Stimulated activated CD8-positive, alpha-beta memory T cell treated with anti-CD3 and anti-CD28 coated beads, Interleukin-4, amount 100 ng/mL, for 48 hours (primary cell): ENCODE measurements at regions not wholly inside any gene's neighbourhood (a gene's known extent, or its start where the extent isn't known, plus 50 kb on each side); places are given as distances from the start of the nearest gene placed in this dataset.

Source experiments
- DNase-seq: peaks from one replicate; pipeline ENCODE4 v3.0.0-alpha.2; 2020

DNA sequence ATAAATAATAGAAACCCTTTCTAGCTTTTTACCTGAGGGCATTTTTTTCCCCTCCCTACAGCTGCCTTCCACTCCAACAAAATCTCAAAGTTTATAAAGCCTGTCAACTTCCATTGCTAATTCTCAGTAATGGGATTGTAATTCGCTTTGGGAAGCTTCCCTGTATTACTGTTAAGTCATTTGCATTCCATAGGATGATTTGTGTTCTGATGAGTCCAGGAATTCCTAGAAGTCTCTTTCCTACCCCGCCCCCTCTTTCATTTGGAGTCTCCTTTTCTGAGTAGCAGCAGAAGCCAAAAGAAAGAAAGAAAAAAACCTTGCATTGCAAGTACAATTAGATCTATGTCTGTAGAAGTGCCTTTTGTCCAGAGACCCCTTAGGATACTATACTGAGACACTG, 1033.3 kb downstream of the IGSF11 start:
- no peak for DNase-seq

DNA sequence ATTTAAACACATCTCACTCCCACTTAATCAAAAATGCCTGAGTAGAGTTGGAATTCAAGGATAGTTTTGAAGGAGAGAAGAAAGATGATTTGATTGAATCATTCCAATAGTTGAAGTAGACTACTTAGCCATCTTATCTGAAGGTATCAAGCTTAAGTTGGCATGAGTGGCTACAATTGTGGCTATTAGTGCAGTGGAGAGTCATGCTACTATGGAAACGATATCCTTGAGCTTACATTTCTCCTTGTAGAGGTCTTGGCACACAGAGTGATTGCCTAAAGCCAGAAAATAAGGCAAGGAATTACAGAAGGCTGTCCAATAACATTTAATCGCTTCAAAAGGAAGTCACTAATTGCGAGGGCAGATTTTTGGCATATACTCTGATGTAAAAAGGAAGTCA, 1022.7 kb downstream of the IGSF11 start:
- no peak for DNase-seq

DNA sequence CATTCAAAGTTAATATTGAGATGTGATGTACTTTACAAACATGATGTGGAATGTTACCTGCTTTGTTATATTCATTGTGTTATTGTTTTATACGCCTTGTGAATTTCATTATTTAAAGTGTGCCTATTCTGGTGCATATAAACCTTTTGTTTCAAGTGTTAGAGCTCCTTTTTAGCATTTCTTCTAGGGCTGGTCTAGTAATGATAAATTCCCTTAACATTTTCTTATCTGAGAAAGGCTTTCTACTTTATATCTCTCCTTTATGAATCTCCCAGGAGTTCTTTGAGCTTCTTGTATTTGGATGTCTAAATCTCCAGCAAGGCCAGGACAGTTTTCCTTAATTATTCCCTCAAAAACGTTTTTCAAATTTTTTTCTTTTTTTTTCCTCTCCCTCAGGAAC, 1005.6 kb downstream of the IGSF11 start:
- no peak for DNase-seq

DNA sequence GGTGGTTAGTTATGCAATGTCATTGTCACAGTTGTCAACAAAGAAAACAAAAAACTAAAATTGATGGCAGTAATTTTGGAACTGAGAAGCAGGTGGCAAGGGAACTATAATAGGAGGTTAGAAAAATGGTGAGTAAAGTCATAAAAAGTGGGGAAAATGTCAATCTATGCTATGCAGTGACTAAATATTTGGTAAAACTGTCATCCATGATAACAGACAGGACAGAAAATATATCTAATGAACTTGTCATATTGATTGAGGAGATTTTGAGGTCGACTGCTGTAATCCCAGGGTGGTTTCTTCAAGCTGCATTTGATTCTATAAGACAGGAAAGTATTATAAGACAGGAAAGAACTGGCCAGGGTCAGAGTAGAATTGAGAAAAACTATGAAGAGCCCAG, 998.4 kb downstream of the IGSF11 start:
- DNase-seq = no peak

DNA sequence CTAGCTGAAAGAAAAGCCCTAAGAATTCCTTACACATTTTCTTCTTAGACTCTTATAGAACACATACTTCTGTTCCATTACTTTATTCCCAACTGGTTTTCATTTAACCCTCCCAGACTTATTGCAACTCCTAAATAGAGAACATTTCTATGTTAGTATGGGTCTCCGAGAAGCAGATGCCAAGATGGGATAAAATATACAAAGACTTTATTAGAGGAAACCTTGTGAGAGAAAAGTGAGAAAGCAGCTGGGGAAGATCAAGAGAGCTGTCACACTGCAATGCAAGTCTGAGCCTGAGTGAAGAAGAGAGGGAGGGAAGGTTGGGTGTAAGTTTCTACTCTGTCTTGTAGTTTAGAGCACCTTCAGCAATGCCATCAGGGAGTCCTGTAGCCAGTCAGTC, 979.3 kb downstream of the IGSF11 start:
- DNase-seq = no peak

DNA sequence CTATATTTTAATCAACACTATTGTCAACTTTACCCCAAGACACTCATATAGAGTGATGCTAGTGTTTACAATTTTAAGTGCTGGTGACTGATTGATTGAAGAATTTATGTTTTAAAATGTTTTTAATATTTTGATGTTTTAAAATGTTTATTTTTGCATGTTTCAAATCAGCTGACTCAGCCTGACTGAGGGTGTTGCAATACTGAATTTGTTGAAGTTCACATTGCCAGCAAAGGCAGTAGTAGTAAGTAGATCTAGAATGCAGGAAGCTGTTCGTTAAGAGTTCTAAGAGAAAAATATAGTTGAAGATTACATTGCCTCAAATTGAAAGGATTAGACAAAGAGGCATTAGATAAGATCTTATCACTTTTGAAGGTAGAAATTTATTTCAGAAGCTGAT, 977.6 kb downstream of the IGSF11 start:
- no peak for DNase-seq

DNA sequence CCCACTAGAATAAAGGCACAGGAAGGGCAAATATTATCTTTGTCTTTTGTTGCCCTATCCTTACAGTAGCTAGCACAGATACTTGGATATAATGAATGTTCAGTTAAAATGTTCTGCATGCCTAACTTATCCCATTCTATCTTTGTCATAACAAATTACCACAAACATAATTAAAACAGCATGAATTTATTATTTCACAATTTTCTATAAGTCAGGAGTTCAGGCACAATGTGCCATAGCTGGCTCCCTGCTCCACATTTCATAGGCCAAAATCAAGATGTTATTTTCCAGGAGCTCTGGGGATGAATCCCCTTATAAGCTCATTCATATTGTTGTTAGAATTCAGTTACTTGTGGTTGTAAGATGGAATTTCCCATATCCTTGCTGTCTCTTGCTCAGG, 975.5 kb downstream of the IGSF11 start:
- DNase-seq = no peak

DNA sequence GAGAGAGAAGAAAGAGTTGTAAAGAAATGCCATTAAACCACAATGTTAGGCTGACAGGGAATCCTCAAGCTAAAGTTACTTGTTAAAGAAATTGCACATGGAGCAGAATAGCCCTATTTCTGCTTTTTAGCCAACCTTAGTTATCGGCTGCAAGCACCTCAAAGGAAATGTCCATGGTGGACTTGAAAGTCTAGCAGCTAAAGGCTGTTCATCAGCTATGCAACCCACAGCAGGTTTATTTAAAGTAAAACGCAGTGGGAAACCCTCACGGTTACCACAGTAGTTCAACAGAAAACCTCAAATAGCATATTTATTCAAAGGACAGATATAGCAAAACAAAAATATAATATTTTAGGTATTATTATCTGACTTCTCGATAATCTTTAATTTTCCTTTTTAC, 967.2 kb downstream of the IGSF11 start:
- DNase-seq = no peak

DNA sequence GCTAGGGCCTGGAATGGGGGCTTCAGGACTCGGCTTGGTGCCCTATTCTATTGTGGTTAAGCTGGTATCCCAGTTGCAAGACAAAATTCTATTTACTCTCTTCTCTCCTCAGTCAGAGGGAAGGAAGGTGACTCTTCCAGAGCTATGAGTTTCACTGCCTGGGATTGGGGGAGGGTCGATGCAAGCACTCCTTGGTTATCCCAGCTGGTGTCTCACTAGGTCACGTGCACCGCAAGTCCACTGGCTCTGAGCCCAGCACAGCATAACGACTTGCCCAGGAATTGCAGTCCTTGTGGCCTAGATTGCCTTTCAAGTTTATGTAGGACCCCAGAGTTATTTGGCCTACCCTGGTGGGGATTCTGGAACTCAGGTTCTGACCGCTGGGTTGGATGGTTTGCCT, 958.8 kb downstream of the IGSF11 start:
- no peak for DNase-seq

DNA sequence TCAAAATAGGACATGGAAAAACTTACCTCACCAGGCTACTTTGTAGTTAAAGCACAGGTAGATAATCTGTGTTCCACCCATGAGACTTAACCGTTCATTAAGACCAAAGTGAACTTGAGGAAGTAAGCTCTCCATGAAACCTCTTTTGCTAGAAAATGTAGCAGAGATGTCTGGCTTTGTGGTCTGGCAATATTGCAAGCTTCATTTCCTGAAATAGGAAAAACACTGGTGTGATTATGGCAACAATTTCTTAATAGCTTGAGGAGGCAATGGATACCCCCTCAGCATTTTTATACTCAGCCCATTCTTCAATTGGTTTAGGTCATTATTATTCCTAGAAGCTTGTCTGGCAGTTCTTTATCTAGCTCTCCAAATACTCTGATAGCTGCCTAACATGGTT, 957.3 kb downstream of the IGSF11 start:
- DNase-seq = no peak

DNA sequence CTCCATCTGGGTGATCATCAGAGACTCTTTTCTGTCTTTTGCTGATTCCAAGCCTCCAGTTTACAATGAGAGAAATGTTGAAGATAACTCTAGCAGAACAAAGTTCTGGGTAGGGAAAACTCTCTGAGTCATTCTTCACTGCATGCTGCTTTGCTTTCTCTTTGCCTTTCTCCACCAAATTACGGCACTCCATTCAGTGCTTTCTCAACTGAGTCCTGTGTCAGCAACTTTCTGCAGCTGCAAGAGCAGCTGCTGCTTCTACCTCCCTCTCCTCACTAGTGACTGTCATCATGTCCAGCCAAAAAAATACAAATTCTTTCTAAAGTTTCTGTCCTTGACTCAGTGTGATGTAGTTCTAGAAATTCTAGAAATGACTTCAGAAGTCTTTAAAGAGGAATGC, 953.8 kb downstream of the IGSF11 start:
- no peak for DNase-seq

DNA sequence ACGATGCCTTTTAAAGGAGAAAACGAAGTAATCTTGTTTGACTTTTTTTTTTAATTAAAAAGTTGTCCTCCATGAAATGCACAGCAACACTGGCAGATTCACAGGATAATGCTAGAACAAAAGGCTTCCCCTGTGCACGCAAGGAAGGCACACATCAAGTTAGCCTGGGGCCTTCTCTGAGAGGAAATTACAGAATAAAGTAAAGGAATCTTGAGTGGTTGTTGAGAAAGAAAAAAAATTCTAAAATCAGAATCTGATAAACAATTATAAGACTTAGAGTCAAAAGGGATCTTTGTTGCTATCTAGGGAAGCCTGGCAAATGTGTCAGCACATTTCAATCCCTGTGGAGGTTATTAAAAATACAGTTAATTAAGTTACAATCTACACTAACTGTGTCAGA, 946.0 kb downstream of the IGSF11 start:
- no peak for DNase-seq

DNA sequence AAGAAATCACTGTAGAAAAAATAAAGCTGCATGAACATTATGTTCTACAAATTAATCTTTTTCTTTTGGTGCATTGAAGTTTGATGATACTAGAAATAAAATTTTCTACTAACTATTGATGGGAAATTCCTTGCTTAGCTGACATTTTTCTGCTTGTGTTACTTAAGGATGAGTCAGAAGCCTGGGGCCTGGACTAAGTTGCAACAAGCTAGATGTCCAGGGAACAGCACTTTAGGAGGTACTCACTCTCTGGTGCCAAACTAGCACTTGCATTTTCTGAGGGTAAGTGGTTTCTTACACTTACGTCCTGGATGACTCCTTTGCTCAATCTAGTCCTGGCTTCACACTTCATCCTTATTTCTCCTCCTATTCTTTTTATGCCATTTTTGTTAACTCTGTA, 945.1 kb downstream of the IGSF11 start:
- no peak for DNase-seq

DNA sequence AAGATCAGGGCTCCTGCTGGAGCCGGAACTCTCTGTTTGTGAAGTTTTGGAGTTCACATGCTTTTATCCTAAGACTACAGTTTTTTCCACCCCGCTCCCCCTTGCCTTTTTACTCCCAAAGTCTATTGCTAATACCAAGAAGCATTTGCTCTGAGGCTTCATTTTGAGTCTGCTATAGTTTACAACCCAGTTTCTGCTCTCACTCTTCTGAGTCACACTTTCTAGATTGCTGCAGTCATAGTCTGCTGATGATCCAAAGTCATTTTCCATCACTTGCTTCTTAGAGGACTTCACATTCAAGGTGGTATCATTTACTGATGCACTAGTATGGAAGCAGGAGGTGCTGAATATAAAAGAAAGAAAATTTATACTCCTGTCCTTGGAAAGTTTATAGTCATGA, 937.4 kb downstream of the IGSF11 start:
- no peak for DNase-seq

DNA sequence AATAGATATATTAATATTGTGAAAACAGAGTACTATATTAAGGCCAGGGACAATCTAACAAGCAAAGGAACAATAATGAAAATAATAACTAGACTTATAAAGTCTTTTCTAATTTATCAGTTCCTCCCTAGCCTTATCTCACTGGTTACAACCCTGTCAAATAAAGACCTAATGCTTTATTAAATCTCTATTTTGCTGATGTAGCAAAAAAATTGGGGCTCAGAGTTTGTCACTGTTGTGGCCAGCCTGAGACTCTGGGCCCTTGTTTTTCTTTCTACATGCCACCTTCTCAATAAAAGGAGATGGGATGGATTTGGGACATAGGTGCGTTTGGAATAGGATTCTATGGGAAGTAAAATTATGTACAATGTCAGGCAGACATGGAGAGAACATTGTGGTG, 937.0 kb downstream of the IGSF11 start:
- no peak for DNase-seq

DNA sequence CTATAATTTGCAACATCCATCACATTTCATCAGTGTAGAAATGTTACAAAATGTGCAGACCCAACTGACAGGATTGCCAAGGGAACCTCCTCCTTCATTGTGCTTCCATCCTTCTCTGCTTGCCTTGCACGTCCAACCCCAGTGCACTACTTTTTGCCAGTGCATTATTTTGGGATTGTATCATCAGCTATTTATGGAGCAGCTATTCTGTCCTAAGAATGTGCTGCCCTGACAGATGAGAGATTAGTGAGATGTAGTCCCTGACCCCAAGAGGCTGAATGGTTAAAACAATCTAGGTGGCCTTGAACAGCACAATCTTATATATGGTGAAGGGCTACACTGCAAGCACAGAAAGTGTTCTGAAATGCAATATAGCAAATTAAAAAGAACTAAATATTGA, 935.8 kb downstream of the IGSF11 start:
- no peak for DNase-seq

DNA sequence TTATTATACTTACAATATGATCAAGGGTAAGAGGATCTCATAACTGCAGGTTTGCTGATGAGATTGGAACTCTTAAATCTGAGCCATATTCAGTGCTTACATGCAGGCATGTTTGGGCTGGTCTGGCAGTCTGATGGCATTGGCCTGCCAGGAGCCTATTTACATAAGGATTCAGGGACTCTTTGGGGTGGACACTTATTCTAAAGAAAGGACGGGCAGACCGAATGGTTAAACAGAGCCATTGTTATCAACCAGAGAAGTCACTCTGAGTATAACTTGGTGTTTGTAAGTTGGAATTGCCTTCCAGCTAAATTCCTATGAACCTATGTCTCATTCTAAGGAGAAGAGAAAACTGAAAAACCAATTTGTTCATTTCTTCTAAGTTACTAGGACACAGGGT, 932.8 kb downstream of the IGSF11 start:
- no peak for DNase-seq

DNA sequence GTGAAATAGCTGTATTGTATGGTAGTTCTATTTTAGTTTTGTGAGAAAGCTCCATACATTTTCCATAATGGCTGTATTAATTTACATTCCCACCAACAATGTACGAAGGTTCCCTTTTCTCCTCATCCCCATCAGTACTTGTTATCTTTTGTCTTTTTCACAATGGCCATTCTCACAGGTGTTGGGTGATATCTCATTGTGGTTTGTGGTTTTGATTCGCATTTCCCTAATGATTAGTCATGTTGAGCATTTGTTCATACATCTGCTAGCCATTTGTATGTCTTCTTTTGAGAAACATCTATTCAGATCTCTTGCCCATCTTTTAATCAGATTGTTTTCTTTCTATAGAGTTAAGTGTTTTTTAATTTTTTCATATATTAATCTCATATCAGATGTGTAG, 931.9 kb downstream of the IGSF11 start:
- DNase-seq = no peak

DNA sequence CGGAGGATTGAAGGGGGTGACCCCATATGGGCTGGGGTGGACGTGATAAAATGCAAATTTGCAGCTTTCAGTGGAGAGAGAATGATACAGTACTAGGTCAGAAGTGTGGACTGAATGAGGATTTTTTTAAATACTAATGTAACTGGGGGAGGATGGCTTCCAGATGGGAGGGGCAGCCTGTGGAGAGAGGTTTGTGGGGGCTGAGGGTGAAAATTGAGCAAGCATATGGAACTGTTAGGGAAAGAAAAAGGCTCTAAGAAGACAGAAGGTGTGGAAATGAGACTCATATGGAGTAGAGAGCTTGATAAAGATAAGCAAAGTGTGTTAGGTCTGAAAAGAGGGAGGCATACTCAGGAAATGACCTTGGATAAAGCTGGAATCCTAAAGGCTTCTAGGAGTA, 926.4 kb downstream of the IGSF11 start:
- DNase-seq = no peak

DNA sequence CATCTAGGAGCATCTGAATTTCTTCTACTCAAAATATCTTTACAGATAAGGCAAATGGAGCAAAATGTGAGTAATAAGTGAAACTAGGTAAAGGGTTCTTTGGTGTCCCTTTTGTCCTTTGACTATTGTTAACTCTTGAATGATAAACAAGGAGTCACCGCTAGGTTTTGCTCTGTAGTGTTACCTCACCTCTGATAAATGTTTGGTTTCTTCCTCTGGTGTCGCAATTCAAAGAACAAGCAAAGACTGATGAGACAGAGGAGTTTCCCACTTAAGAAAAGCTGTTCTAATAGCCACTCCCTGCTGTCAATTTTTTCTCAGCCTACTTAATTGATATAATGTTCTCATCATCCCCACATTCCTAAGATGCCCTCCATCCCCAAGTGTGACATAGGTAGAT, 925.9 kb downstream of the IGSF11 start:
- DNase-seq = no peak

DNA sequence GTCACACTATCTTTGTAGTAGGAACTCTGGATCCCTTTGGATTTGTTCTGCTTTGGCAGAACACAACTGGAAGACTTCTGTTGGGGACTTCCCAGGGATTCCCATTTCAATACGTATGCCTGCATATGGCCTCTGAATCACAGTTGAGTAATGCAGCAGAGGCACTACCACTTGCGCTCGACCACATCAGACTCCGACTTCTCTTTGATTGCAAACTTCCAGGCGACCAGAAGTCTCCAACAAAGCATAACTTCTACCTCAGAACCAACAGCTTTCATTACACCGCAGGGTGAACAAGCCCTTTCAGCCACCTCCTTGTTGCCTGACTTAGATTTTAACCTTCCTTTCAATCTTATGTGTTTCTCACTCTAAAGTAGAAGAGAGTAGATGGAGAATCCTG, 924.4 kb downstream of the IGSF11 start:
- no peak for DNase-seq

DNA sequence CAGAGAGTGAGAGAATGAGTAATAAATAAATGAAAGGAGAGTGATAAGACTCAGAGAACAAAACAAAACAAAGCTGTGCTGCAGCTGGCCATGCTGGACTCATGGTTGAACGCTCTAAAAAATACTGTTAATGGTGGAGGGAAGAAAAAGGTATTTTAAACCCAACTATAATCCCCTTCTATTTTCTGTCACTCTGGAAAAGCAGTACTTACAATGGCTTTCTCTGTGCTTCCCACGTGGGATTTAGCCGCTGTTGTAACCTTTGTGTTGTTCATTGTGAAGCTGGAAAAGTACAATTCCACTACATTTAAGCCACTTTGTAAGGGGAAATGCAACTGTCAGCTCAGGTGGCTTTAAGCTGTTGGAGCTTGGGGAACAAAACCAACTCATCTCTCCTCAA, 917.7 kb downstream of the IGSF11 start:
- DNase-seq = no peak

DNA sequence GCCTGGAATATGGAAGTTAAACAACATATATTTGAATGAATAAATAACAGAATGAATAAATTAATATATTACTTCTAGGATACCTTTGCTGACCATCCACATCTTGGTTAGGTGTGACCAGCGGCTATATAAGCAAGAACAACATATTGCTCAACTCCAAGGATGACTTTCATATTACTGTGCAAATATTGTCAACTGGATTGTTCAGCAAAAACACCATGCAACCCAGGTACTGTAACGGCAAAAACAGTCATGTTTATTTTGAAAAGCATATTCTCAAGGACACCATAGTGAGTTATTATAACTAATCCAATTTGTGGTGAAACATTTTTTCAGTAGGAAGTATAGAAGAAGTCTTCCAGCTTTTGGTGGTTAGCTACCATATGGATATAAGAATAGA, 907.9 kb downstream of the IGSF11 start:
- DNase-seq = no peak

DNA sequence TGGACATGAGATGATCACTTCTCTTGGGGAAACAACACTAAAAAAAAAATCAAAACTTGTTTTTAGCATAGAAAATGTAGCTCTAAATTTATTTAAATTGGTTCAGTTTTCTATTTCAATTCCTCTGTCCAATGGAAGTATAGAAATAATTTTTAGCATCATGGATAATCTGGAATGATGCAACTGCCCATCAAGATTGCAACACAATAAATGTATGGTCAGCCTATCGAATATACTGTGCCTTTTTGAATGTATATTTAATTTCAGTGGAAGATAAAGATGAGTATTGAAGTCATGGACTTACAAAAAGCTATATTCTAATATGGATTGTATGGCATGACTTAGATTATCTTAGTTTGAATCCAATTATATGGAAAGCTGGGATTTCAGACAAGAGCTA, 906.7 kb downstream of the IGSF11 start:
- DNase-seq = no peak

DNA sequence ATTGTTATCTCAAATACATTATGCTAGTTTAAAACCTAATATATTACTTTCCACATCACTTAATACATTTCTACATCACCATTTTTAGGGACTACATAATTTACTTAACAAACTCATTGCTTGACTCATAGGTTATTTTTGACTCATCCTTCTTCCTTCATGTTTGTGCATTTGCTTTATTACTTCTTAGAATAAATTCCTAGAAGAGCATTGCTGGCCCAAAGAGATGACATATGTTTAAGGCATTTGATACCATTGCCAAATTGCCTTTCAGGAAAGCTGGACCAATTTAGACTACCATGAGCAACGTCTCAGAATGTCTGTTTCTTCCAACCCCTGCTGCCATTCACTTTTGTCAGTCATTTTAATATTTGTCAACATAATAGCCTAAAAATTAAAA, 905.8 kb downstream of the IGSF11 start:
- DNase-seq = no peak

DNA sequence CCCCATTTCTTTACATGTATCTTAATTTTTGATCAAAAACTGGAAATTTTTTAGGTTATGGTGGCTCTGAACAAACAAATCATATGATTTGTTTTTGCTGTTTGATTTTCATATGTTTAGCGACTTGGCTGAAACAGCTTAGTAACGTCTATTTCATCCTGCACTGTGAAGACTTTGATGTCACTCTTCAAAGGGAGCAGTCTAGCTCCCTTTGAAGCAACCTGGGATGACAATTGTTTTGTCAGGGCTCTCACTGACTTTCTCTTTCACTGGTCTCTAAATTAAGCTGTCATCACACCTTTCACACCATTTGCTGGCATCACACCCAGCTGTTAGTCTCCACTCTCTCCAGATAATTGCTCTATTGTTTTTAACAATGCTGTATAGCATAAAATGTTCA, 896.9 kb downstream of the IGSF11 start:
- no peak for DNase-seq

DNA sequence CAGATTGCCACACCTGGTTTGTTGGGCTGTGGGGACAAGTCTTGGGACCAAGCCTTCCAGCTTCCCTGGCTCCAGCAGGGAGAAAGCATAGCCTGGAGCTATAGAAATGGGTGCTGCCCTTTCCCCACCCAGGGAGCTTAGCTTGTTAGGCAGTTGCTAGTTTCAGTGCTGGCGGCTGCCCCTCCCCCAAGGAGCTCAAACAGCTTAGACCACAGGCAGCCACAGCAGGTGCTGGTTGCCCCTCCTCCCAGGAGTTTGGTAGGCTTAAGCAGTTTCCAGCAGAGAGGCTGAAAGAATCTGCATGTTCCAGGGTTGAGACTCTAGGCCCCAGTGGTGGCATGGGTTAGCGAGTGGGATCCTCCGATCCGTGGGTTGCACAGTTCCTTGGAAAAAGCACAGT, 889.7 kb downstream of the IGSF11 start:
- DNase-seq = no peak
